ENCODE measurements at regions not wholly inside any gene's neighbourhood (a gene's known extent, or its start where the extent isn't known, plus 50 kb on each side); places are given as distances from the start of the nearest gene placed in this dataset.
"Not testable (repeated sequence)": the region's sequence is repeated elsewhere in the genome, so short reads cannot be mapped to it uniquely, and the experiment has no call there.

DNA sequence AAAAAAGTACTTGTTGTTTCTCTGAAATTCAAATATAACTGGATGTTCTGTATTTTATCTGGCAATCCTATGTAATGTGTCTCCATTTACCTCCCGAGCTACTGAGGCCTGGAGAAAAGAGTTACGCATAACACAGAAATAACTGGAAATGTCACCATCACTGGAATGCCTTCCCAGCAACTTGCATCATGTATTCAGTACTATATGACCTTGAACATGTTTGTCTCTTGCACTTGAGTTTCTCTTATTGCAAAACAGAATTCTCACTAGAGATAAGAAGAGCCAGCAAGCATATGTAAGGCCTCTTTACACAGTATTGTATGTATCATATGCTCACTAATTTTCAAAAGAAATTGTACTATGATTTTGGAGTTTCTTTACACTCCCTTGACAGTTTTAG, 99.6 kb upstream of the CTAGE1 start:
- Histone ChIP-seq H3K4me1 (ENCODE audit: insufficient read depth, low read length) (no peaks in the 10 kb centered on the region), H3K9me3 (ENCODE audit: low read depth, low read length) (no peaks in the 10 kb centered on the region), H3K4me3 (ENCODE audit: low read length) (no peak overlapping the region), H3K27me3 (ENCODE audit: insufficient read depth, low read length) (no peaks in the 10 kb centered on the region)

DNA sequence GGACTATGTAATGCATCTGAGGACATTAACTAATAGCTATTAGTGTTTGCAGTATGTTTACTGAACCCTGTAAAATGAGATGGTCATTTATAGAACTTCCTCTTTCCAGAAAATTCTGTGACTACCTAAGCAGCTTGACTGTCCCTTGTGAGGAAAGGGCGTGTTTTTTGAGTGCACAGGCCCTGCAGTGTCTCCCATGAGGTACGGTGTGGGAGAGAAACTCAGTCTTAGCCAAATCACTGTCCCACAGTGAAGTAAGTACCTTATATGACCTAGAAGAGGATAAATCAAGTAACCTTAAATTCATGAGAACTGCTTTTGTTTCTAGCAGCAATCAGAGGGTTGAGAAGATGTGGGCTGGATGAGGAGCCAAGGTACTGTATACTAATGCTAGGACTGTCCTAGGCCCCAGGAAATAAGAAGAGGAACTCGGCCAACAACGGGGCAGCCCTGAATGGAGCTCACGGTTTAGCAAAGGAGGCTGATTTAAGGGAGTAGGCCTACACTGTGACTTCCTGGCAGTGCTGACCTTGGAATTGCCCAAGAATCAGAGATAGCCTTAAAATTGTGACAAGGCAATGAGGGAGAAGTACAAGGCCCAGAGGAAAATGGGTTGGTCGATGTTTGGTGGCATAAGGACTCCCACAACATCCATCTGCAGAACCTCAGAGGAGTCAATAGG, 103.5 kb upstream of the CTAGE1 start:
- H3K27me3 ChIP-seq (ENCODE audit: insufficient read depth, low read length), result no peaks in the 10 kb centered on the region
- no peaks in the 10 kb centered on the region for H3K4me1 ChIP-seq (ENCODE audit: insufficient read depth, low read length)
- no peaks in the 10 kb centered on the region for H3K9me3 ChIP-seq (ENCODE audit: low read depth, low read length)
- no peak overlapping the region for H3K4me3 ChIP-seq (ENCODE audit: low read length)

DNA sequence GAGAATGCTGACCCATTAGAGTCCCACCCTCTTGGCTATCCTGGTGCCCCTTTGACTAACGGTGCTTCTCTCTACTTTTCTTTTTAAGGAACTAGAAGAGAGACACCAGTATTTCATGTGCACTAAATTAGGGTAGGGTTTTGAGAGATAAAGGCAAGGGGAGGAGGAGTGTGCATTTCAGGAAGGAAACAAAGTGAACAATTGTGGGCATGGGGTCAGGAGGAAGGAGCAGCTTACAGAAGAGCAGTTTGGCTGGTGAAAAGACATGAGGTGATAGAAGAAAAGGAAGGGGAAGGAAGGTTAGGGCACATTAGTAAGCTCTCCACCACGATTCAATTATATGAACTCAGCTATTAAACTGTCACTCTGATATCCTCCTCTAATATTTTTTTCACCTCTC, 105.8 kb upstream of the CTAGE1 start:
- no peaks in the 10 kb centered on the region for H3K4me1 ChIP-seq (ENCODE audit: insufficient read depth, low read length)
- H3K4me3 ChIP-seq (ENCODE audit: low read length), result no peak overlapping the region
- no peaks in the 10 kb centered on the region for H3K27me3 ChIP-seq (ENCODE audit: insufficient read depth, low read length)
- H3K9me3 ChIP-seq (ENCODE audit: low read depth, low read length), result no peaks in the 10 kb centered on the region

DNA sequence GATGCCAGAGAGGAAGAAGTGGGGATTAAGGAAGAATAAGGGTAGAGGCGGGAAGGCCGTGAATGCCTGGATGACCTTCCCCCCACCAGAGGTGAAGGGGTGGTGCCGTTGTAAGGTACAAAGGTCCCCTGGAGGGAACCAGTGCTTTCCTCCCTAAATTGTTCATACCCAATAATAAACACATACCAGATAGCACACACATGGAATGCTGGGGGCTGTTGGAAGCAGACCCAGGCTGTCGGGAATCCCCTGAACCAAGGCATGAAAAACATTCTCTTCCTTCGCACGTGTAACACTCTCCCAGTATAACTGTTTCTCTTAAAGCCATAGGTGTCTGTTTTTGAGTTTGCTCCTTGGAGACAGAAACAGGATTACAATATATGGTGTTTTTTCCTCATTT, 107.1 kb upstream of the CTAGE1 start:
- Histone ChIP-seq H3K4me1 (ENCODE audit: insufficient read depth, low read length) (no peaks in the 10 kb centered on the region), H3K4me3 (ENCODE audit: low read length) (no peak overlapping the region), H3K27me3 (ENCODE audit: insufficient read depth, low read length) (no peaks in the 10 kb centered on the region), H3K9me3 (ENCODE audit: low read depth, low read length) (no peaks in the 10 kb centered on the region)

DNA sequence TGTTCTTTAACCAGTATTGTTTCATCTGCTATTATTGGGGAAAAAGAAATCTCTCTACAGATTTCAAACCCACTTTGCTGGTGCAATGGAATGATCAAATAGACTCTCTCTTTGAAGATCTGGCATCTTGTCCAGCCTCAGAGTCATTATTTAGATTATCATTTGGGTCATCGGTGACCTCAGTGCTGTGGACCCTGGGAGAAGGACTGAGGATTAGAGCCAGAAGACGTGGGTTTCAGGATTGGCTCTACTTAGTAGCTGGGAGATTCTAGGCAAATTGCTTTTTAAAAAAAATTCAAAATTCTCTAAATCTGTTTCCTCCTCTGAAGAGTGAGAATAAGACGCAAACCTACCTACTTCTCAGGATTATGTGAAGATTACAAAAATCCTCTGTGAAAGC, 107.6 kb upstream of the CTAGE1 start:
- Histone ChIP-seq H3K4me3 (ENCODE audit: low read length) (no peak overlapping the region), H3K9me3 (ENCODE audit: low read depth, low read length) (no peaks in the 10 kb centered on the region), H3K4me1 (ENCODE audit: insufficient read depth, low read length) (no peaks in the 10 kb centered on the region), H3K27me3 (ENCODE audit: insufficient read depth, low read length) (no peaks in the 10 kb centered on the region)

DNA sequence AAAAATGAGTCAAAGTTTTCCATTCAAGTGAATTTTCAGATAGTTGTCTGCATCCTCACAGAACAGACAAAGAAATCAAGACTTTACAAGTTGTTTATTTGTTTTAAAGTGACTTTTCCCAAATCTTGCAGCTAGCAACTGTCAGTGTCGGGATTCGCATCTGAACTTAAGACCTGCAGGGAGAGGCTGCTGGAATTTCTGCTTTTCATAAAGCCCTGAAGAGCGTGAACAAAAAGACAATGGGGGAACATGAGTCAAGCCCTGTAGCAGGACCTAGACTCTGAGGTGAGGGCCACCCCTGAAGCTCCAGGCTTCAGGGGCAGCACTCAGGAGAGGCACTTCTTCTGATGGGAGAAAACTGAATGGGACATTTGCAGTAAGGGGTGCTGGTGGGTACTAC, 108.2 kb upstream of the CTAGE1 start:
- no peaks in the 10 kb centered on the region for H3K4me1 ChIP-seq (ENCODE audit: insufficient read depth, low read length)
- H3K4me3 ChIP-seq (ENCODE audit: low read length), result no peak overlapping the region
- no peaks in the 10 kb centered on the region for H3K27me3 ChIP-seq (ENCODE audit: insufficient read depth, low read length)
- H3K9me3 ChIP-seq (ENCODE audit: low read depth, low read length), result no peaks in the 10 kb centered on the region

DNA sequence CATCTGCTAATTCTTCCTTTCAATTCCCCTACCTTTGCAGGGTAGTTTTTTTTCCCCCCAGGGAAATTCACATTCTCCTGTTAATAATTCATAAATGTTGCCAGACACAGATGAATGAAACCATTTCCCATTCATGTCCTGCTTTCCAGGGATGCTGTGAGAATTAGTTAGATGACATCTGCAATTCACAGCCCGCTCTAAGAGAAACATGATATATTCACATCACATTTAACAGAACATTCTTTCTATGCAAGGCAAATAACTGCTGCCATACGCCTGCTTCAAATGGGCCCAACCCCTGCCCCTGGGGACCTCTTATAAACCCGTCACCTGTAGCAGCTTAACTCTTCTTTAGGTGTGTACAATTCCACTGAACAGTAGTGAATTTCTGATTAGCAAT, 110.6 kb upstream of the CTAGE1 start:
- no peaks in the 10 kb centered on the region for H3K27me3 ChIP-seq (ENCODE audit: insufficient read depth, low read length)
- no peaks in the 10 kb centered on the region for H3K4me1 ChIP-seq (ENCODE audit: insufficient read depth, low read length)
- no peaks in the 10 kb centered on the region for H3K9me3 ChIP-seq (ENCODE audit: low read depth, low read length)
- H3K4me3 ChIP-seq (ENCODE audit: low read length), result no peak overlapping the region

DNA sequence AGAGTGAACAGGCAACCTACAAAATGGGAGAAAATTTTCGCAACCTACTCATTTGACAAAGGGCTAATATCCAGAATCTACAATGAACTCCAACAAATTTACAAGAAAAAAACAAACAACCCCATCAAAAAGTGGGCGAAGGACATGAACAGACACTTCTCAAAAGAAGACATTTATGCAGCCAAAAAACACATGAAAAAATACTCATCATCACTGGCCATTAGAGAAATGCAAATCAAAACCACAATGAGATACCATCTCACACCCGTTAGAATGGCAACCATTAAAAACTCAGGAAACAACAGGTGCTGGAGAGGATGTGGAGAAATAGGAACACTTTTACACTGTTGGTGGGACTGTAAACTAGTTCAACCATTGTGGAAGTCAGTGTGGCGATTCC, 117.0 kb upstream of the CTAGE1 start:
- not testable (repeated sequence) for H3K27me3 ChIP-seq (ENCODE audit: insufficient read depth, low read length); H3K4me3 ChIP-seq (ENCODE audit: low read length); H3K4me1 ChIP-seq (ENCODE audit: insufficient read depth, low read length); H3K9me3 ChIP-seq (ENCODE audit: low read depth, low read length)

DNA sequence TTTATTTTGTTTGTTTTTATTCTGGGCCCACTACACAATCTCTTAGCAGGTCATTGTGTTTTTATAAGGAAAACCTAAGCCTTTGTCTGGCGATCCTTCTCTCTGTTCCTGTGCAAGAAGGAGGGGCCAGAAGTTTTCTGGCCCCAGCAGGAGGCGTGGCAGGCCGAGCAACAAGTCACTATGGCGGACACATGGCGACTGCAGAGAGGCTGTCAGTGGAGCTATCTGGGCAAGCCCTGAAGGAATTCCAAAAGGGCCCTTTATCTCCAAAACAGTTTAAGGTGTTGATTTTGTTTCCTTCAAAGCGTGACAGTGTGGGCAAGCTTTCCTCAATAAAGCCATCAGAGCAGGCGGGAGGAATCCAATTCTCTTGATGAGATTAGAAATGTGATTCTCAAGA, 118.8 kb upstream of the CTAGE1 start:
- H3K9me3 ChIP-seq (ENCODE audit: low read depth, low read length), result no peaks in the 10 kb centered on the region
- no peaks in the 10 kb centered on the region for H3K4me1 ChIP-seq (ENCODE audit: insufficient read depth, low read length)
- H3K27me3 ChIP-seq (ENCODE audit: insufficient read depth, low read length), result no peaks in the 10 kb centered on the region
- H3K4me3 ChIP-seq (ENCODE audit: low read length), result no peak overlapping the region

DNA sequence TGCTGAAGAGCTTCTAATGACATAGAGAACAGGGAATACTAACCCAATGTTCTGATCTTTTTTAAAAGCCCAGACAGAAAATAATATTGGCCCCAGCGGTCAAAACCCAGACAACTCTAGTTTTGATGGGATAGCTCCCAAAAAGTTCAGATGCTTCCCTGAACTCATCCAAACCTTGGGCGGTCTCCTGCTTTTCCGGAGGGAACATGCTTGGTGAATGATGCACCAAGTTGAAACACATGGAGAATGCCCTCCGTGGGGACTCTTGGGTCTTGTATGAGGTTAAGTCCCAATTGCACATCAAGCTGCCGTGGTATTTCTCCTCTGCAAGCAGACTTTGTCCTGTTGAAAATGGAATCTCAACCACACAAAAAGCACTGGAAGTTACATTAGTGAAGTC, 120.7 kb upstream of the CTAGE1 start:
- Histone ChIP-seq H3K4me3 (ENCODE audit: low read length) (no peak overlapping the region), H3K27me3 (ENCODE audit: insufficient read depth, low read length) (no peaks in the 10 kb centered on the region), H3K9me3 (ENCODE audit: low read depth, low read length) (no peaks in the 10 kb centered on the region), H3K4me1 (ENCODE audit: insufficient read depth, low read length) (no peaks in the 10 kb centered on the region)

DNA sequence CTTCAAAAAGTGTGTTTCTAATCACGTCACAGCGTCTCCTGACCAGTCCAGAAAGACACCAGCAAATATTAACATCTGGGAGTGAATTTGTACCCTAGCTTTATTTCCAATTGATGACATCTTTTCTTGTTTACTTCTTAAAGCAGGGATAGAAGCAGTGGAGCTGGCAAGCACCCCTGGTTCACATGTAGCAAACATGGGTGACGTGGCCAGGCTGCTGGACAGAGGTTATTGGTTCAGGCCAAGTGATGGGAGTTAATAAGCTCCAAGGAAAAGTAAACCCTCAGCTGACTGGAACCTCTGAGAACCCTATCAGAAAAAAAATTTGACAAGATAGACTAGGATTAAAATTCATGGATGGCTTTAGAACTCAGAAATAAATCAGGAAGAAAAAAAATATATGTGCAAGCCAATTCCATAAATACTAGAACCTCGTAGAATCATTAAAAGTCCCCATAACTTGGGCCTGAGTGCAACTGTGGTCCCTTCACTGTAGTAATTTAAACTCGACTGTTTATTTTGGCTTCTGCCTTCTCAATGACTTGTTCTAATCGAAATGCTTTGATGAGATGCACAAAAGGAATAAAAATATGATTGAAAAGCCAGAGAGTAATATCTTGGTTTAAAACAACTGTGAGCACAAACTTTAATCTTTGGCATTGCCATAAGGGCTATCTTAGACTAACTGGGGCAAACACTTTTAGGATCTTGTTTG, 121.5 kb upstream of the CTAGE1 start:
- H3K9me3 ChIP-seq (ENCODE audit: low read depth, low read length), result no peaks in the 10 kb centered on the region
- H3K4me3 ChIP-seq (ENCODE audit: low read length), result no peak overlapping the region
- H3K4me1 ChIP-seq (ENCODE audit: insufficient read depth, low read length), result no peaks in the 10 kb centered on the region
- no peaks in the 10 kb centered on the region for H3K27me3 ChIP-seq (ENCODE audit: insufficient read depth, low read length)

DNA sequence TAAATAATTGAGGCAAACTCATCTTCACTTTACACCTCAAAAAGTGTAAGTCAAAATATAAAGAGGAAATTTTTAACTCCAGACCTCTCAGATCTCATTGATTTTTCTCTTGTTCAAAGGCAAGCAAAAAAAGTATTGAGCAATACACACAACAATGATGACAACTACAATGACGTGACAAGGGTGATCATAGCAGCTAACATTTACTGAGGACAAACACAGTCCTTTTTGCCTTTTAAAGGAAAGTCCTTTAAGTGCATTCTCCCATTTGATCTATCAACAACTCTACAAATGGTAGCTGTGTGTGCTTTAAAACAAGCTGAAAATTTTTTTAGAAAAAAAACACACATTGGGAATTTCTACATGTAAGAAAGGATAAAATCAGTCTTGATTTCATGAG, 123.5 kb upstream of the CTAGE1 start:
- H3K4me1 ChIP-seq (ENCODE audit: insufficient read depth, low read length), result no peaks in the 10 kb centered on the region
- no peaks in the 10 kb centered on the region for H3K9me3 ChIP-seq (ENCODE audit: low read depth, low read length)
- no peak overlapping the region for H3K4me3 ChIP-seq (ENCODE audit: low read length)
- H3K27me3 ChIP-seq (ENCODE audit: insufficient read depth, low read length), result no peaks in the 10 kb centered on the region

DNA sequence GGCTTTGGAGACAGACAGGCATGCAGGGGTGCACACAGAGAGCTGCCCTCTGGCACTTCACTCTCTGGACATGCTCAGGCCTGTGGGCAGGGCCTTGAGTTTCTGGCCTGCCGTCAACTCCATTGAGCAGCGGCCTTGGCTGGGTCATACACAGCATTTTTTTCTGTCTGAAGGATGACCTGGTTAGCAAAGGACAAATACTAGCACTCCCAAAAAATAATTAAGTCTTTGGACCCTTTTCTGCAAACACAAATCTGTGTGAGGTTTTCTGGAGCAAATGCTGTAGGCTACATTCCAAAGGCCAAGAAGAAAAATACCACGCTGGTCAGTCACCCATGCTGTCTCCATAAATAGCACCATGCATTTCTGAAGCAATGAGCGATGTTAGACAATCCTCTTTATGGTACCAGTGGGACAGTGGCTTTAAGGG, 124.7 kb upstream of the CTAGE1 start:
- no peaks in the 10 kb centered on the region for H3K4me1 ChIP-seq (ENCODE audit: insufficient read depth, low read length)
- H3K27me3 ChIP-seq (ENCODE audit: insufficient read depth, low read length), result no peaks in the 10 kb centered on the region
- H3K4me3 ChIP-seq (ENCODE audit: low read length), result no peak overlapping the region
- no peaks in the 10 kb centered on the region for H3K9me3 ChIP-seq (ENCODE audit: low read depth, low read length)

DNA sequence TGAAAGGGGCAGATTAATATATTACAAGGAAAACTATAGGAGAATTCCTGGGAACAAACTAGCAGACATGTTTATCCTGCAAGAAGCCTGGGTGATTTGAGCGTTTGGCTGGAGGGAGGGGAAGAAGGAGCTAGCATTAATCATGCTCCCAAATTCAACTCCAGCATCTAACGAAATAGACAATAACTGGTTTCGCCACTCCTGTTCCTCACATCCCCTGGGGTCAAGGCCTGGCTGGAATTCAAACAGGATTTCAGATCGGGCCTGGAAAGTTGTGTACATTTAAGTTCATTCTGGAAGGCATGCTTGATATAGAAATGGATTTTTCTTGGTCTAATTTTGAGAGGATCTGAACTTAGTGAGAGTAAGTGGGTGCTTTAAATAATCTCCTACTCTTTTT, 126.1 kb upstream of the CTAGE1 start:
- no peak overlapping the region for H3K4me3 ChIP-seq (ENCODE audit: low read length)

DNA sequence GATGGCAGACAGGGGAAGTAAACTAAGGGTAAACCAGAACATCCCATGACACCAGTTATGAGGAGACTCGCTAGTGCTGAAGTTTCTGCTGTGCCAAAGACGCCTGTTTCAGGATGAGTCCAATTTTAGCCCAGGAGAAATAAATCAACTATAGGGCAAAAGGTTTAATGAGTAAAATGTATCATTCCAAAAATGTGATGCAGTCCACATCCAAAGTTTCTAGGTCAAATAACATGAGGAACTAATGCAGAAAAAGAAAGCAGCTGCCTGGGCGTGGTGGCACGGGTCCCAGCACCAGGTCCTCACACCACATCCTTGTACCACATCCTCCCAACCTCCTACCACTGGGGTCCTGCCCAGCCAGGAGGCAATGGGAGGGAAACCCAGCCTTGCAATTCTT, 126.9 kb upstream of the CTAGE1 start:
- Histone ChIP-seq H3K4me1 (ENCODE audit: insufficient read depth, low read length) (no peaks in the 10 kb centered on the region), H3K27me3 (ENCODE audit: insufficient read depth, low read length) (no peaks in the 10 kb centered on the region), H3K9me3 (ENCODE audit: low read depth, low read length) (no peaks in the 10 kb centered on the region), H3K4me3 (ENCODE audit: low read length) (no peak overlapping the region)

More for the DNA sequence above, 126.1 kb upstream of the CTAGE1 start:
- no peaks in the 10 kb centered on the region for H3K9me3 ChIP-seq (ENCODE audit: low read depth, low read length)
- H3K4me1 ChIP-seq (ENCODE audit: insufficient read depth, low read length), result no peaks in the 10 kb centered on the region
- H3K27me3 ChIP-seq (ENCODE audit: insufficient read depth, low read length), result no peaks in the 10 kb centered on the region

Data from mononuclear cell (primary cell).